ENCODE measurements at regions not wholly inside any gene's neighbourhood (a gene's known extent, or its start where the extent isn't known, plus 50 kb on each side); places are given as distances from the start of the nearest gene placed in this dataset.

GRCh38 chr4:175103403-175103802, 185.2 kb downstream of the ADAM29 start:
- TF ChIP-seq CTCF (optimal IDR thresholded peaks at IDR 0.05 in 1 of 3, IDR thresholded peaks at IDR 0.05 in 1 of 3, conservative IDR thresholded peaks at IDR 0.05 in 1 of 3; ENCODE audit: extremely low read depth in 1 of 3, insufficient read depth in 2 of 3, low read length in 3 of 3): no peak
- TF ChIP-seq EZH2 (IDR thresholded peaks at IDR 0.05; ENCODE audit: low read length): no peak

Data from keratinocyte (primary cell).